ENCODE measurements at regions not wholly inside any gene's neighbourhood (a gene's known extent, or its start where the extent isn't known, plus 50 kb on each side); places are given as distances from the start of the nearest gene placed in this dataset.

DNA sequence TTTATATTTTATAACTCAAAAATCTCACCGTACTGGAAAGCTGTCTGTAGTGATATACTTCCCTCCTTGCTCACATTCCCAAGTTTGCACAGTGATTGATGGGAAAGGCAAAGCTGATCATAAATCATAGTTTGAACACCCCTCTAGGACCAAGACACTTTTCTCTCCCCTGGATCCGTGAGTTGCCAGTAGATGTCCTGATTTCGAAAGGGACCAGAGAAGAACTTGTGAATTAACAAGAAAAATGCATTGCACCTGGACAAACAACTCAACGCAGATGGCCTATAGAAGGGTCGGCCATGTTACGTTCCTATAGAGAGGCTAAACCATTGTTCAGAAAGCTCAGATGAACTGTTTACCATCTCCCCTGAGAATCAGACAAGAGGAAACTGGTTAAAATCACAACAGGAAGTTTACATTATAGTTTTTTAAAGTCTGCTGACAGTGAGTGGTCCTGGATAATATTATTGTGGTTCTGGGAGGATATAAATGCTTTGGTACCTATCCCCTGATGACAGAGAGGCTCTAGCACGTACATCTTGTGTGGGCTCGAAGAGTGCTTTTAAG, 124.0 kb upstream of the SLC45A1 start:
- no peaks in the 10 kb centered on the region for H3K27me3 ChIP-seq (ENCODE audit: control insufficient read depth in 1 of 2, insufficient read depth in 2 of 2, low read length in 2 of 2)
- H3K79me2 ChIP-seq (ENCODE audit: insufficient read depth, low read length) = no peaks in the 10 kb centered on the region
- no peaks in the 10 kb centered on the region for H4K20me1 ChIP-seq (ENCODE audit: insufficient read depth, low read length)
- H3K36me3 ChIP-seq (replicated peaks in 1 of 2; ENCODE audit: control insufficient read depth in 1 of 2, insufficient read depth in 2 of 2, low read length in 2 of 2) = no peaks in the 10 kb centered on the region
- H3K4me2 ChIP-seq (ENCODE audit: low read depth, low read length) = no peak overlapping the region
- no peak for ATAC-seq
- intact Hi-C loops (cut with micrococcal nuclease; ENCODE audit: unreplicated experiment) (loop anchor here (10.0 kb wide), 1 partner anchor 121 kb away; the partner anchor contains the start of gene SLC45A1), in situ Hi-C loops (cut with HindIII; ENCODE audit: extremely low pct_ligation_motif_present, low pct_unique_long_range_greater_than_20kb) (no loop called here)
- no peak overlapping the region for H3K4me3 ChIP-seq (replicated peaks in 1 of 3; ENCODE audit: insufficient read depth in 1 of 3, low read depth in 2 of 3, low read length in 3 of 3)
- peak overlapping the region; percentile 18 for H3K27ac ChIP-seq (ENCODE audit: extremely low read length, insufficient read depth, low read length)
- no peaks in the 10 kb centered on the region for H3K9me3 ChIP-seq (ENCODE audit: low read length)
- no peak overlapping the region for H3K9ac ChIP-seq (ENCODE audit: insufficient read depth, low read depth, low read length)
- no peak for FAIRE-seq
- H3K4me1 ChIP-seq (ENCODE audit: insufficient read depth, low read length) = peaks cover 91% of the 10 kb centered on the region
- BruUV-seq (replicated peaks) = no TSS peak
- WGBS (ENCODE audit: low lambda C conversion rate) = 96% methylated on average over 8 of the region's 8 CpGs
- POLR2A ChIA-PET = interaction anchor here (1.3 kb wide), 1 partner anchor 12 kb away, joined by 4 read pairs; no protein-coding TSS in a partner anchor
- no peak overlapping the region for H2AFZ ChIP-seq (ENCODE audit: low read length)
- CTCF ChIA-PET (ENCODE audit: low intra/inter-chr PET ratio, low total read pairs) = no interaction called here
- DNase-seq (ENCODE audit: low spot score) = no peak
- TF ChIP-seq NFKB2 (CRISPR knock-in tag; IDR thresholded peaks at IDR 0.05; ENCODE audit: borderline replicate concordance) (no peak), ZNF646 (CRISPR knock-in tag; IDR thresholded peaks at IDR 0.05) (no peak), ZNF841 (CRISPR knock-in tag; IDR thresholded peaks at IDR 0.05; ENCODE audit: borderline replicate concordance) (no peak), SOX13 (IDR thresholded peaks at IDR 0.05) (no peak), SOX13 (CRISPR knock-in tag; conservative IDR thresholded peaks at IDR 0.05 in 1 of 2, IDR thresholded peaks at IDR 0.05 in 1 of 2) (no peak), ZNF672 (CRISPR knock-in tag; IDR thresholded peaks at IDR 0.05) (no peak), SIN3A (IDR thresholded peaks at IDR 0.05; ENCODE audit: borderline replicate concordance, low read depth, low read length) (no peak), NR0B2 (CRISPR knock-in tag; IDR thresholded peaks at IDR 0.05) (no peak)
- TF ChIP-seq, protein P1, sequence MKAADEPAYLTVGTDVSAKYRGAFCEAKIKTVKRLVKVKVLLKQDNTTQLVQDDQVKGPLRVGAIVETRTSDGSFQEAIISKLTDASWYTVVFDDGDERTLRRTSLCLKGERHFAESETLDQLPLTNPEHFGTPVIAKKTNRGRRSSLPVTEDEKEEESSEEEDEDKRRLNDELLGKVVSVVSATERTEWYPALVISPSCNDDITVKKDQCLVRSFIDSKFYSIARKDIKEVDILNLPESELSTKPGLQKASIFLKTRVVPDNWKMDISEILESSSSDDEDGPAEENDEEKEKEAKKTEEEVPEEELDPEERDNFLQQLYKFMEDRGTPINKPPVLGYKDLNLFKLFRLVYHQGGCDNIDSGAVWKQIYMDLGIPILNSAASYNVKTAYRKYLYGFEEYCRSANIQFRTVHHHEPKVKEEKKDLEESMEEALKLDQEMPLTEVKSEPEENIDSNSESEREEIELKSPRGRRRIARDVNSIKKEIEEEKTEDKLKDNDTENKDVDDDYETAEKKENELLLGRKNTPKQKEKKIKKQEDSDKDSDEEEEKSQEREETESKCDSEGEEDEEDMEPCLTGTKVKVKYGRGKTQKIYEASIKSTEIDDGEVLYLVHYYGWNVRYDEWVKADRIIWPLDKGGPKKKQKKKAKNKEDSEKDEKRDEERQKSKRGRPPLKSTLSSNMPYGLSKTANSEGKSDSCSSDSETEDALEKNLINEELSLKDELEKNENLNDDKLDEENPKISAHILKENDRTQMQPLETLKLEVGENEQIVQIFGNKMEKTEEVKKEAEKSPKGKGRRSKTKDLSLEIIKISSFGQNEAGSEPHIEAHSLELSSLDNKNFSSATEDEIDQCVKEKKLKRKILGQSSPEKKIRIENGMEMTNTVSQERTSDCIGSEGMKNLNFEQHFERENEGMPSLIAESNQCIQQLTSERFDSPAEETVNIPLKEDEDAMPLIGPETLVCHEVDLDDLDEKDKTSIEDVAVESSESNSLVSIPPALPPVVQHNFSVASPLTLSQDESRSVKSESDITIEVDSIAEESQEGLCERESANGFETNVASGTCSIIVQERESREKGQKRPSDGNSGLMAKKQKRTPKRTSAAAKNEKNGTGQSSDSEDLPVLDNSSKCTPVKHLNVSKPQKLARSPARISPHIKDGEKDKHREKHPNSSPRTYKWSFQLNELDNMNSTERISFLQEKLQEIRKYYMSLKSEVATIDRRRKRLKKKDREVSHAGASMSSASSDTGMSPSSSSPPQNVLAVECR (CRISPR knock-in tag; IDR thresholded peaks at IDR 0.05; ENCODE audit: borderline replicate concordance) = no peak
- TF ChIP-seq, protein P2, sequence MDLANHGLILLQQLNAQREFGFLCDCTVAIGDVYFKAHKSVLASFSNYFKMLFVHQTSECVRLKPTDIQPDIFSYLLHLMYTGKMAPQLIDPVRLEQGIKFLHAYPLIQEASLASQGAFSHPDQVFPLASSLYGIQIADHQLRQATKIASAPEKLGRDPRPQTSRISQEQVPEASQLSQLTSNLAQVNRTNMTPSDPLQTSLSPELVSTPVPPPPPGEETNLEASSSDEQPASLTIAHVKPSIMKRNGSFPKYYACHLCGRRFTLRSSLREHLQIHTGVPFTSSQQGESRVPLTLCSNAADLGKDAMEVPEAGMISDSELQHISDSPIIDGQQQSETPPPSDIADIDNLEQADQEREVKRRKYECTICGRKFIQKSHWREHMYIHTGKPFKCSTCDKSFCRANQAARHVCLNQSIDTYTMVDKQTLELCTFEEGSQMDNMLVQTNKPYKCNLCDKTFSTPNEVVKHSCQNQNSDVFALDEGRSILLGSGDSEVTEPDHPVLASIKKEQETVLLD (CRISPR knock-in tag; IDR thresholded peaks at IDR 0.05; ENCODE audit: low read depth) = no peak
